ENCODE measurements at regions not wholly inside any gene's neighbourhood (a gene's known extent, or its start where the extent isn't known, plus 50 kb on each side); places are given as distances from the start of the nearest gene placed in this dataset.

GRCh38 chr18:38459131-38459994, 893.8 kb upstream of the CELF4 start:
- in situ Hi-C loops (cut with MboI; ENCODE audit: low sequenced_read_pairs): no loop called here
- H3K4me3 ChIP-seq: no peak overlapping the region
- H3K27me3 ChIP-seq (ENCODE audit: low read depth): no peaks in the 10 kb centered on the region
- H3K4me1 ChIP-seq: no peaks in the 10 kb centered on the region
- no peak for DNase-seq (ENCODE audit: low spot score in 2 of 2)
- no peaks in the 10 kb centered on the region for H3K9me3 ChIP-seq
- no peaks in the 10 kb centered on the region for H3K36me3 ChIP-seq (replicated peaks)

- in situ Hi-C loops (cut with MboI; ENCODE audit: low sequenced_read_pairs): no loop called here
- Histone ChIP-seq H3K9me3 (no peaks in the 10 kb centered on the region), H3K4me3 (no peak overlapping the region), H3K36me3 (replicated peaks) (no peaks in the 10 kb centered on the region), H3K27me3 (ENCODE audit: low read depth) (no peaks in the 10 kb centered on the region), H3K4me1 (no peaks in the 10 kb centered on the region)
- no peak for DNase-seq (ENCODE audit: low spot score in 2 of 2)
These were observed 893.1 kb upstream of the CELF4 start for GRCh38 chr18:38458698-38459097.

- no peak for DNase-seq (ENCODE audit: low spot score in 2 of 2)
- H3K36me3 ChIP-seq (replicated peaks): no peaks in the 10 kb centered on the region
- H3K4me3 ChIP-seq: no peak overlapping the region
- H3K9me3 ChIP-seq: no peaks in the 10 kb centered on the region
- H3K4me1 ChIP-seq: no peaks in the 10 kb centered on the region
- H3K27me3 ChIP-seq (ENCODE audit: low read depth): no peaks in the 10 kb centered on the region
- in situ Hi-C loops (cut with MboI; ENCODE audit: low sequenced_read_pairs): no loop called here
These were observed 890.7 kb upstream of the CELF4 start for GRCh38 chr18:38456253-38456652.

GRCh38 chr18:38454764-38455469, 889.3 kb upstream of the CELF4 start:
- H3K27me3 ChIP-seq (ENCODE audit: low read depth): no peaks in the 10 kb centered on the region
- in situ Hi-C loops (cut with MboI; ENCODE audit: low sequenced_read_pairs): no loop called here
- no peaks in the 10 kb centered on the region for H3K36me3 ChIP-seq (replicated peaks)
- no peak overlapping the region for H3K4me3 ChIP-seq
- no peaks in the 10 kb centered on the region for H3K9me3 ChIP-seq
- no peak for DNase-seq (ENCODE audit: low spot score in 2 of 2)
- H3K4me1 ChIP-seq: no peaks in the 10 kb centered on the region

GRCh38 chr18:38453880-38454279, 888.3 kb upstream of the CELF4 start:
- Histone ChIP-seq H3K4me1 (no peaks in the 10 kb centered on the region), H3K27me3 (ENCODE audit: low read depth) (no peaks in the 10 kb centered on the region), H3K36me3 (replicated peaks) (no peaks in the 10 kb centered on the region), H3K9me3 (no peaks in the 10 kb centered on the region), H3K4me3 (no peak overlapping the region)
- DNase-seq (ENCODE audit: low spot score in 2 of 2): no peak
- in situ Hi-C loops (cut with MboI; ENCODE audit: low sequenced_read_pairs): no loop called here

GRCh38 chr18:38450876-38451275, 885.3 kb upstream of the CELF4 start:
- in situ Hi-C loops (cut with MboI; ENCODE audit: low sequenced_read_pairs): no loop called here
- no peak overlapping the region for H3K4me3 ChIP-seq
- no peaks in the 10 kb centered on the region for H3K9me3 ChIP-seq
- H3K27me3 ChIP-seq (ENCODE audit: low read depth): no peaks in the 10 kb centered on the region
- DNase-seq (ENCODE audit: low spot score in 2 of 2): no peak
- no peaks in the 10 kb centered on the region for H3K36me3 ChIP-seq (replicated peaks)
- no peaks in the 10 kb centered on the region for H3K4me1 ChIP-seq

GRCh38 chr18:38445804-38446145, 880.2 kb upstream of the CELF4 start:
- Histone ChIP-seq H3K4me1 (no peaks in the 10 kb centered on the region), H3K9me3 (no peaks in the 10 kb centered on the region), H3K36me3 (replicated peaks) (no peaks in the 10 kb centered on the region), H3K27me3 (ENCODE audit: low read depth) (no peaks in the 10 kb centered on the region), H3K4me3 (no peak overlapping the region)
- in situ Hi-C loops (cut with MboI; ENCODE audit: low sequenced_read_pairs): no loop called here
- no peak for DNase-seq (ENCODE audit: low spot score in 2 of 2)

- Histone ChIP-seq H3K36me3 (replicated peaks) (no peaks in the 10 kb centered on the region), H3K4me3 (no peak overlapping the region), H3K9me3 (no peaks in the 10 kb centered on the region), H3K27me3 (ENCODE audit: low read depth) (no peaks in the 10 kb centered on the region), H3K4me1 (no peaks in the 10 kb centered on the region)
- in situ Hi-C loops (cut with MboI; ENCODE audit: low sequenced_read_pairs): no loop called here
- DNase-seq (ENCODE audit: low spot score in 2 of 2): no peak
These were observed 879.6 kb upstream of the CELF4 start for GRCh38 chr18:38444971-38445803.

- Histone ChIP-seq H3K36me3 (replicated peaks) (no peaks in the 10 kb centered on the region), H3K4me3 (no peak overlapping the region), H3K4me1 (no peaks in the 10 kb centered on the region), H3K9me3 (no peaks in the 10 kb centered on the region), H3K27me3 (ENCODE audit: low read depth) (no peaks in the 10 kb centered on the region)
- in situ Hi-C loops (cut with MboI; ENCODE audit: low sequenced_read_pairs): no loop called here
- DNase-seq (ENCODE audit: low spot score in 2 of 2): no peak
These were observed 862.1 kb upstream of the CELF4 start for GRCh38 chr18:38427736-38428135.

- in situ Hi-C loops (cut with MboI; ENCODE audit: low sequenced_read_pairs): no loop called here
- H3K27me3 ChIP-seq (ENCODE audit: low read depth): no peaks in the 10 kb centered on the region
These were observed 861.6 kb upstream of the CELF4 start for GRCh38 chr18:38427234-38427633.

GRCh38 chr18:38421872-38422615, 856.4 kb upstream of the CELF4 start:
- in situ Hi-C loops (cut with MboI; ENCODE audit: low sequenced_read_pairs): no loop called here
- H3K4me1 ChIP-seq: no peaks in the 10 kb centered on the region
- no peaks in the 10 kb centered on the region for H3K9me3 ChIP-seq
- peak; percentile 7 to 9 for DNase-seq (ENCODE audit: low spot score in 2 of 2)
- H3K4me3 ChIP-seq: no peak overlapping the region
- H3K36me3 ChIP-seq (replicated peaks): no peaks in the 10 kb centered on the region
- no peaks in the 10 kb centered on the region for H3K27me3 ChIP-seq (ENCODE audit: low read depth)

More at GRCh38 chr18:38427234-38427633, 861.6 kb upstream of the CELF4 start:
- Histone ChIP-seq H3K4me1 (no peaks in the 10 kb centered on the region), H3K36me3 (replicated peaks) (no peaks in the 10 kb centered on the region), H3K9me3 (no peaks in the 10 kb centered on the region), H3K4me3 (no peak overlapping the region)
- peak; percentile 10 to 67 for DNase-seq (ENCODE audit: low spot score in 2 of 2)

GRCh38 chr18:38421021-38421420, 855.4 kb upstream of the CELF4 start:
- in situ Hi-C loops (cut with MboI; ENCODE audit: low sequenced_read_pairs): no loop called here
- no peaks in the 10 kb centered on the region for H3K9me3 ChIP-seq
- no peak overlapping the region for H3K4me3 ChIP-seq
- no peaks in the 10 kb centered on the region for H3K36me3 ChIP-seq (replicated peaks)
- H3K4me1 ChIP-seq: no peaks in the 10 kb centered on the region
- no peak for DNase-seq (ENCODE audit: low spot score in 2 of 2)
- no peaks in the 10 kb centered on the region for H3K27me3 ChIP-seq (ENCODE audit: low read depth)

GRCh38 chr18:38420611-38421010, 855.0 kb upstream of the CELF4 start:
- Histone ChIP-seq H3K4me3 (no peak overlapping the region), H3K9me3 (no peaks in the 10 kb centered on the region), H3K36me3 (replicated peaks) (no peaks in the 10 kb centered on the region), H3K27me3 (ENCODE audit: low read depth) (no peaks in the 10 kb centered on the region), H3K4me1 (no peaks in the 10 kb centered on the region)
- no peak for DNase-seq (ENCODE audit: low spot score in 2 of 2)
- in situ Hi-C loops (cut with MboI; ENCODE audit: low sequenced_read_pairs): no loop called here
